ENCODE measurements at regions not wholly inside any gene's neighbourhood (a gene's known extent, or its start where the extent isn't known, plus 50 kb on each side); places are given as distances from the start of the nearest gene placed in this dataset.

DNA sequence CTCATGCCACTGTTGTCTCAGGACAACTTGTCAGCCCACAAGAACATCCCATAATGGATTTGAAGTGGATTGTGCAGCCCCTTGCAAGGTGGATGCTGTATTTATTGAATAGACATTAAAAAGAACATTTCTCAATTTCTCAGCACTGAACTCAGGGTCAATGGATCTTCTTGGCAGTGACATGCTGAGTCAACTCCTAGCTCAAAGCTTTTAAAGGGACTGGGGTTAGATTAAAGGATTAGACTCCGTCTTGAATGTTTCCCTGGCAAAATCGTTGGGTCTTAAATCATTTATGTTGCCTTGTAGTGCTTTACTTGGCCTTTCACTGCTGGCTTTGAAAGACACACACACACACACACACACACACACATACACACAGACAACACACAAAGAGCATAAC, 221.6 kb upstream of the PBX1 start:
- Histone ChIP-seq H3T11ph (ENCODE audit: low read length) (no peak overlapping the region), H3K4me2 (ENCODE audit: insufficient read depth, insufficient read length, low read length) (no peak overlapping the region), H3K9ac (ENCODE audit: extremely low read depth, insufficient read length, low read length) (no peak overlapping the region), H3K18ac (ENCODE audit: insufficient read length, low read depth, low read length) (no peak overlapping the region), H4K20me1 (ENCODE audit: control insufficient read depth, insufficient read depth, insufficient read length) (no peaks in the 10 kb centered on the region), H2AFZ (ENCODE audit: low read length) (no peak overlapping the region), H4K5ac (ENCODE audit: insufficient read length, low read depth, low read length) (no peak overlapping the region), H4K8ac (replicated peaks; ENCODE audit: insufficient read length, low read depth, low read length) (no peak overlapping the region), H3K4me1 (ENCODE audit: insufficient read depth, low read length) (no peaks in the 10 kb centered on the region), H2BK5ac (ENCODE audit: insufficient read length, low read length) (no peak overlapping the region), H2AK5ac (ENCODE audit: insufficient read length, low read length) (no peak overlapping the region), H3K23ac (ENCODE audit: insufficient read length, low read depth, low read length) (no peak overlapping the region), H3K79me1 (ENCODE audit: insufficient read depth, low read depth, low read length, poor library complexity, severe bottlenecking) (no peaks in the 10 kb centered on the region), H2BK15ac (ENCODE audit: low read depth, low read length) (no peak overlapping the region), H3K27me3 (ENCODE audit: insufficient read depth, low read length) (no peaks in the 10 kb centered on the region), H3K27ac (ENCODE audit: insufficient read length, low read depth, low read length) (no peak overlapping the region), H3K4ac (ENCODE audit: low read depth, low read length) (no peak overlapping the region), H2BK120ac (ENCODE audit: low read depth, low read length, poor library complexity, severe bottlenecking) (no peak overlapping the region), H2BK12ac (ENCODE audit: insufficient read length, low read depth, low read length) (no peak overlapping the region), H3K79me2 (ENCODE audit: insufficient read depth, low read length) (no peaks in the 10 kb centered on the region), H3K9me3 (ENCODE audit: control insufficient read depth, low read depth, low read length) (no peaks in the 10 kb centered on the region), H3K56ac (ENCODE audit: insufficient read length, low read depth, low read length) (no peak overlapping the region), H3K23me2 (ENCODE audit: insufficient read length, low read depth, low read length, poor library complexity, severe bottlenecking) (no peaks in the 10 kb centered on the region), H2BK20ac (ENCODE audit: low read depth, low read length, poor library complexity, severe bottlenecking) (no peak overlapping the region), H3K14ac (ENCODE audit: insufficient read depth, low read length) (no peak overlapping the region), H4K91ac (ENCODE audit: insufficient read length, low read depth, low read length) (no peak overlapping the region)
- Mint-ChIP-seq H3K36me3 (ENCODE audit: insufficient read depth in 1 of 3, low read depth in 3 of 3) (peaks cover 2 to 7% (median 3%) of the 10 kb centered on the region in 3 experiments; a peak in 6 of 7 replicates), H3K27ac (no peak overlapping the region), H3K9me3 (peaks cover 7 to 8% of the 10 kb centered on the region in 2 experiments; a peak in 4 of 5 replicates), H3K4me3 (no peak overlapping the region), H3K4me1 (peaks cover 0 to 6% of the 10 kb centered on the region in 2 experiments; a peak in 2 of 4 replicates), H3K27me3 (ENCODE audit: low read depth) (no peaks in the 10 kb centered on the region; the same call in 1 of the 2 replicates)
- DNase-seq = no peak
- WGBS (ENCODE audit: extremely low coverage, insufficient read length, low lambda C conversion rate) = no CpG with 5 or more reads among the region's 2 CpGs
- TF ChIP-seq, protein P1, sequence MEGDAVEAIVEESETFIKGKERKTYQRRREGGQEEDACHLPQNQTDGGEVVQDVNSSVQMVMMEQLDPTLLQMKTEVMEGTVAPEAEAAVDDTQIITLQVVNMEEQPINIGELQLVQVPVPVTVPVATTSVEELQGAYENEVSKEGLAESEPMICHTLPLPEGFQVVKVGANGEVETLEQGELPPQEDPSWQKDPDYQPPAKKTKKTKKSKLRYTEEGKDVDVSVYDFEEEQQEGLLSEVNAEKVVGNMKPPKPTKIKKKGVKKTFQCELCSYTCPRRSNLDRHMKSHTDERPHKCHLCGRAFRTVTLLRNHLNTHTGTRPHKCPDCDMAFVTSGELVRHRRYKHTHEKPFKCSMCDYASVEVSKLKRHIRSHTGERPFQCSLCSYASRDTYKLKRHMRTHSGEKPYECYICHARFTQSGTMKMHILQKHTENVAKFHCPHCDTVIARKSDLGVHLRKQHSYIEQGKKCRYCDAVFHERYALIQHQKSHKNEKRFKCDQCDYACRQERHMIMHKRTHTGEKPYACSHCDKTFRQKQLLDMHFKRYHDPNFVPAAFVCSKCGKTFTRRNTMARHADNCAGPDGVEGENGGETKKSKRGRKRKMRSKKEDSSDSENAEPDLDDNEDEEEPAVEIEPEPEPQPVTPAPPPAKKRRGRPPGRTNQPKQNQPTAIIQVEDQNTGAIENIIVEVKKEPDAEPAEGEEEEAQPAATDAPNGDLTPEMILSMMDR (conservative IDR thresholded peaks at IDR 0.05) = no peak
